SK-N-SH treated with all-trans-retinoic acid at 6 μM for 48 hours (cell line): ENCODE measurements at regions not wholly inside any gene's neighbourhood (a gene's known extent, or its start where the extent isn't known, plus 50 kb on each side); places are given as distances from the start of the nearest gene placed in this dataset.

Experiments used
- RARB ChIP-seq: fragments of 250-450 bp; sonication (Bioruptor Pico); IDR thresholded peaks from 2 replicates; pipeline ENCODE4 v1.8.0; 2021; ENCODE audit warnings: mild to moderate bottlenecking, moderate library complexity
- SNAI2 ChIP-seq: fragments of 250-450 bp; sonication (Bioruptor Pico); IDR thresholded peaks from 2 replicates; pipeline ENCODE4 v1.5.0; 2020; ENCODE audit warnings: mild to moderate bottlenecking, moderate library complexity

DNA sequence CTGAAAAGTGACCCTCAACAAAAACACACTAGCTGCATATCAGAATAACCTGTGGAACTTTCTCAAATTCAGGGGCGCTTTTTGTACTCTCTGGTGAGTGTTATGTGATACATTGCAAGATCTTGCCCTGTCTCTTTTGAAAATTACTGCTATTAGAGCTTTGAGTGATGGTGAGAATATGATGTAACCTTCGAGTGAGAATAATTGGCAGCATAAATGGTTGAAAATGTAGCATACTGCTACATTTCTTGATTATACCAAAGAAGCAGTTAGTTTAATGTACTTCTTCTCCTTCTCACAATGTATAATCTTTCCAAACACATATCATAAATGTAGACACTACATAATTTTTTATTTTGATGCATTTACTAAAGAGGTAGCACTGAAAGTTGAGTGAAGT lies 882.9 kb downstream of the FSTL5 start:
- TF ChIP-seq SNAI2 (CRISPR knock-in tag) (no peak), RARB (CRISPR knock-in tag) (no peak)
